ENCODE measurements at regions not wholly inside any gene's neighbourhood (a gene's known extent, or its start where the extent isn't known, plus 50 kb on each side); places are given as distances from the start of the nearest gene placed in this dataset.

- H3K4me3 ChIP-seq = no peak overlapping the region
- no peak for ATAC-seq
- H3K27ac ChIP-seq = no peak overlapping the region
- no peaks in the 10 kb centered on the region for H3K36me3 ChIP-seq
- intact Hi-C loops (cut with DNase I) = no loop called here
- H3K9me3 ChIP-seq = no peaks in the 10 kb centered on the region
- no peak for TF ChIP-seq CTCF (IDR thresholded peaks at IDR 0.05)
- H3K27me3 ChIP-seq (ENCODE audit: low read depth) = no peaks in the 10 kb centered on the region
- DNase-seq = no peak
- H3K4me1 ChIP-seq = no peaks in the 10 kb centered on the region
Measured at GRCh38 chr3:144045766-144046165, 74.1 kb downstream of the DIPK2A start.

- H3K9me3 ChIP-seq = no peaks in the 10 kb centered on the region
- intact Hi-C loops (cut with DNase I) = no loop called here
- ATAC-seq (no peak), DNase-seq (no peak)
- H3K4me1 ChIP-seq = no peaks in the 10 kb centered on the region
- H3K4me3 ChIP-seq = no peak overlapping the region
- H3K27ac ChIP-seq = no peak overlapping the region
- TF ChIP-seq CTCF (IDR thresholded peaks at IDR 0.05) = no peak
- H3K27me3 ChIP-seq (ENCODE audit: low read depth) = no peaks in the 10 kb centered on the region
- no peaks in the 10 kb centered on the region for H3K36me3 ChIP-seq
Measured at GRCh38 chr3:144049374-144049773, 77.8 kb downstream of the DIPK2A start.

DNA sequence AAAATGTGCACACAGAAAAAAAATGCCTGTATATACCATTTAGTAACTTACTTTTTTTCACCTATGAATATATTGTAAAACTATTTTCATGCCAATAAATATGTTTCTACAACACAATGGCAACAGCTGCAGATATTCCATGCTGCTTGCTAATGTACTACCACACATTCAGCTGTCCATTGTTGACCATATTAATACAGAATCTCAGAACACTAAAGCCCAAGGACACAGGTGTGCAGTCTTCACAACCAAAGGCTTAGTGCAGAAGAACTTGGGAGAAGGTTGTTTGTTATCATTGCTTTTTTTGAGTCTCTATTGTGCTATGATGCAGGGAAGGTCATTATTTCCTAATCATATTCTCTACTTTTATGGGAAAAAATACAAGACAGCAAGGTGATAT is 79.6 kb downstream of the DIPK2A start:
- TF ChIP-seq CTCF (IDR thresholded peaks at IDR 0.05) = no peak

DNA sequence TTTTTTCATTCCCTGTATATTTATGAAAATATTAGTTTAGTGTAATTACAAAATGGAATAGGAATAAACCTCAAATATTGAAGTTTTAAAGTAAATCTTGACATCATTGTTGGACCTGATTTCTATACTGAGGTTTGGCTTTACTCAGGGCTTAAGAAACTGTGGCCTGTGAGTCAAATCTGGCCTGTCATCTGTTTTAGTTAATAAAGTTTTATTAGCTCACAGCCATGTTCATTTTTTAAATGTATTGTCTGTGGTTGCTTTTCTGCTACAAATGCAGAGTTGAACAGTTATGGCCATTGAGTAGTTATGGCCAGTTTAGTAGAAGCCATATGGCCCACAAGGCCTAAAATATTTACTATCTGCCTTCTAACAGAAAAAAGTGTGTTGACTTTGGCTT is 80.7 kb downstream of the DIPK2A start:
- H3K36me3 ChIP-seq = no peaks in the 10 kb centered on the region
- no peak for DNase-seq
- intact Hi-C loops (cut with DNase I) = no loop called here
- H3K27me3 ChIP-seq (ENCODE audit: low read depth) = no peaks in the 10 kb centered on the region
- H3K4me1 ChIP-seq = no peaks in the 10 kb centered on the region
- H3K9me3 ChIP-seq = no peaks in the 10 kb centered on the region
- no peak for ATAC-seq
- H3K4me3 ChIP-seq = no peak overlapping the region
- no peak overlapping the region for H3K27ac ChIP-seq
- TF ChIP-seq CTCF (IDR thresholded peaks at IDR 0.05) = no peak

More for the DNA sequence above, 79.6 kb downstream of the DIPK2A start:
- intact Hi-C loops (cut with DNase I) = no loop called here
- Histone ChIP-seq H3K36me3 (no peaks in the 10 kb centered on the region), H3K4me3 (no peak overlapping the region), H3K4me1 (no peaks in the 10 kb centered on the region), H3K27me3 (ENCODE audit: low read depth) (no peaks in the 10 kb centered on the region), H3K9me3 (no peaks in the 10 kb centered on the region), H3K27ac (no peak overlapping the region)
- no peak for DNase-seq
- no peak for ATAC-seq

DNA sequence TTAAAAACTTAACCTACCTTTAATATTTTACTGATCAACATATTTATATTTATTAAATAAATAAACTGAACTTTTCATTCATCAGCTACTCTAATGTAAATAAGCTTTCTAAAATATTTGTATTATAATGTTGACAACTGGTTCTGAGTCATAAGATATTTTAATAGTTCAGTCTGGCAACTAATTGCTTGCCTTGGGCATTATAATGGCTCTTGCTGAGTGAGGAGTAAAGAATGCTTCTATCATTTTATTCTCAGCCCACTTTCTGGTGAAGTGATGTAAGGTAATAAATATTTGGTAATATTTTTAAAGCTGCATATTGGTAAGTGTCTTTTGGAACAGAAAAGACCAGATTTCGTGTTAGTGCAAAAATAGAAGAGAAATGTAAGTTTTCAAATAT is 81.5 kb downstream of the DIPK2A start:
- intact Hi-C loops (cut with DNase I) = no loop called here
- Histone ChIP-seq H3K9me3 (no peaks in the 10 kb centered on the region), H3K4me3 (no peak overlapping the region), H3K36me3 (no peaks in the 10 kb centered on the region), H3K27ac (no peak overlapping the region), H3K4me1 (no peaks in the 10 kb centered on the region), H3K27me3 (ENCODE audit: low read depth) (no peaks in the 10 kb centered on the region)
- DNase-seq (no peak), ATAC-seq (no peak)
- TF ChIP-seq CTCF (IDR thresholded peaks at IDR 0.05) = no peak

DNA sequence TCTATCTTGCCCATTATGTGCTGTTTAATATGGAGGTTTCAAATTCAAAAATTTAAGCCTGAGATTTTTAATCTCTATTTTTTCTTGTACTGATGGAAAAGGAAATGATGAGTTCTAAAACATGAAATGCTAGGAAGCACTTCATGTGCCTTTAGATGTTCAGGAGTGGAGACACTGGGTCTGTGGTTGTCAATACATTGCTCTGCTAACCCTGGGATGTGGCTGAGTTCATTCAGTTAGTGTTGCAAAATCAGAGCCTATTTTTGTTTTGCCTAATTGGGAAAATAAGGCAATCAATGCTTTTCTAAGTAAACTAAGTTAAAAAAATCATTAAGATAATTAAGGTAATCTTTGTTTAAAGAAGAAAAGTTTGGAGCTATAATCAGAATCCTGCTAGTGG is 83.1 kb downstream of the DIPK2A start:
- no peak overlapping the region for H3K27ac ChIP-seq
- H3K4me3 ChIP-seq = no peak overlapping the region
- DNase-seq (no peak), ATAC-seq (no peak)
- no peaks in the 10 kb centered on the region for H3K9me3 ChIP-seq
- no peaks in the 10 kb centered on the region for H3K27me3 ChIP-seq (ENCODE audit: low read depth)
- intact Hi-C loops (cut with DNase I) = no loop called here
- H3K4me1 ChIP-seq = no peaks in the 10 kb centered on the region
- TF ChIP-seq CTCF (IDR thresholded peaks at IDR 0.05) = no peak
- no peaks in the 10 kb centered on the region for H3K36me3 ChIP-seq

Measured in lower lobe of right lung (tissue), 2 donors.